GM13976 (cell line): ENCODE measurements at regions not wholly inside any gene's neighbourhood (a gene's known extent, or its start where the extent isn't known, plus 50 kb on each side); places are given as distances from the start of the nearest gene placed in this dataset.

Experiments used
- DNase-seq: peaks from one replicate; pipeline ENCODE4 v3.0.0; 2012; ENCODE audit warnings: low spot score
- in situ Hi-C: fragments of 300-500 bp; cut with MboI; formaldehyde crosslinking; loops from one replicate; pipeline ENCODE4 v1.12.0; 2022; ENCODE audit warnings: low sequenced_read_pairs, mixed read lengths, inconsistent platforms; ENCODE audit not compliant: unreplicated experiment
- TF ChIP-seq, protein P1 (sequence below): IDR thresholded peaks from 2 replicates; pipeline ENCODE4 v1.5.1; 2012; ENCODE audit warnings: borderline replicate concordance, mild to moderate bottlenecking; ENCODE audit not compliant: insufficient read depth; ENCODE audit errors: extremely low read depth, missing control alignments, control extremely low read depth

DNA sequence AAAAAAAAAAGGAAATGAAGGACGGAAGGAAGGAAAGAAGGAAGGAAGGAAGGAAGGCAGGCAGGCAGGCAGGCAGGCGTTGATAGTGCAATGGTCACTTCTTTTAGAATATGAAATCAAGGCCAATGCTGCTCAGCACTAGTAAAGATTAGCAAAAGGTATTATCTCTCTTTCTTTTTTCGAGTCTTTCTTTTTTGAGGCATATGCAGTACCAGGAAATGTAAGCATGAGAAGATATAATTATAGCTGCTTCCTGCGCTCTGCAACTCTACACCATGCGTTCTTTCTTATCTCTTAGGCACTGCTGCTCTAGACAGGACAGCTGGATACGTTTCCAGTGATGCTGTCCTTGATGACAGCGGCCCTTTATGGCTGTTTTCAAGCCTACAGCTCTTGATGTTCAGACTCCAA lies 1512.5 kb upstream of the B3GALT2 start:
- DNase-seq, result no peak
- in situ Hi-C loops, result no loop called here
- TF ChIP-seq, protein P1, sequence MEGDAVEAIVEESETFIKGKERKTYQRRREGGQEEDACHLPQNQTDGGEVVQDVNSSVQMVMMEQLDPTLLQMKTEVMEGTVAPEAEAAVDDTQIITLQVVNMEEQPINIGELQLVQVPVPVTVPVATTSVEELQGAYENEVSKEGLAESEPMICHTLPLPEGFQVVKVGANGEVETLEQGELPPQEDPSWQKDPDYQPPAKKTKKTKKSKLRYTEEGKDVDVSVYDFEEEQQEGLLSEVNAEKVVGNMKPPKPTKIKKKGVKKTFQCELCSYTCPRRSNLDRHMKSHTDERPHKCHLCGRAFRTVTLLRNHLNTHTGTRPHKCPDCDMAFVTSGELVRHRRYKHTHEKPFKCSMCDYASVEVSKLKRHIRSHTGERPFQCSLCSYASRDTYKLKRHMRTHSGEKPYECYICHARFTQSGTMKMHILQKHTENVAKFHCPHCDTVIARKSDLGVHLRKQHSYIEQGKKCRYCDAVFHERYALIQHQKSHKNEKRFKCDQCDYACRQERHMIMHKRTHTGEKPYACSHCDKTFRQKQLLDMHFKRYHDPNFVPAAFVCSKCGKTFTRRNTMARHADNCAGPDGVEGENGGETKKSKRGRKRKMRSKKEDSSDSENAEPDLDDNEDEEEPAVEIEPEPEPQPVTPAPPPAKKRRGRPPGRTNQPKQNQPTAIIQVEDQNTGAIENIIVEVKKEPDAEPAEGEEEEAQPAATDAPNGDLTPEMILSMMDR, result no peak

DNA sequence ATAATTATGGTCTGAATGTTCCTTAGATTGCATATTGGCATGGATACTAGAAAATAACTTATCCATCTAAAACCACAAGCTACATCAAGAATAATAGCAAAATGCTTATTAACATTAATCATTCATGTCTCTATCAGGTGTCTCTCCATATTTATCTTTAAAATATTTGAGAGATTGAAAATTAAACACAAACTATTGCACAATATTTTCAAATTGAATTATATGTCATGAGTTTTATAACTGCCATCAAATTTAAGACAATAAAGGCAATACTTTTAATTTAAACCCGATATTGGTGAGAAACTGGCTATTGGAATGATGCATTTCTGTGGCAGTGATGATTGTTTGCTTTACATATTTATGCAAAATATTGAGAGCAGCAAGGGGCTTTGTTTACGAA lies 1506.8 kb upstream of the B3GALT2 start:
- TF ChIP-seq, protein P1, result no peak
- DNase-seq, result no peak

DNA sequence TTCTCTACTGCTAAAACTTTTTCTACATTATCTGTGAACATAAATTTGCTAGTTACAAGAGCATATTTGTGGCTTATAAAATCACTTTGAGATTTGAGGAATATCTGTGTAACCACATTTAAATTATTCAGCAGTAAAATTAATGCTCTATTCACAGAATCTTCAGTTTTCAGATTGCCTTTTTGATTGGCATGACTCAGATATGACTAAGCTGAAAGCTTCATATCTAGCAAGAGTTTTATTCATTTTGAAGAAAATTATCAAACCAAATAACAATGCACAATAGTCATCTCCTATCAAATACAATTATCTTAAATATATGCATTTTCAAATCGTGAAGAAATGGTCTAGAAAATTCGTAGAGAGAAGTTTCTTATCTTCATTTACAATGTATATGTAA lies 1498.2 kb upstream of the B3GALT2 start:
- in situ Hi-C loops, result no loop called here
- no peak for DNase-seq

More for the DNA sequence above, 1506.8 kb upstream of the B3GALT2 start:
- in situ Hi-C loops, result no loop called here

DNA sequence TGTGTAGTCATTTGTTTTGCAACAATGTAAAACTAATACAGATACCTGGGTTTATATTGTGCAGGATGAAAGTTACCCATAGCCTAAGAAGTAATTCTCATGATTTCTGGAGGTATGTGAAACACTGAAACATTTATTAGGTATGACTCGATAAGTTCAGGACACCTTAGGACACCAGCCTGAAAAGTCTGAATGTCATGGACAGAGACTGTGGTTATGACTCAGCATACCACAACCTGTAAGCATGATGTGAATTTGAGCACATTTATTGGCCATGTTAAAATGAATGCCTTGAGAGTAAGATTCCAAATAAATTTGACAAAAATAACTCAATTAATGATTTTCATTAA lies 1471.7 kb upstream of the B3GALT2 start:
- in situ Hi-C loops, result no loop called here
- TF ChIP-seq, protein P1, result no peak
- no peak for DNase-seq

More for the DNA sequence above, 1498.2 kb upstream of the B3GALT2 start:
- TF ChIP-seq, protein P1, result no peak

DNA sequence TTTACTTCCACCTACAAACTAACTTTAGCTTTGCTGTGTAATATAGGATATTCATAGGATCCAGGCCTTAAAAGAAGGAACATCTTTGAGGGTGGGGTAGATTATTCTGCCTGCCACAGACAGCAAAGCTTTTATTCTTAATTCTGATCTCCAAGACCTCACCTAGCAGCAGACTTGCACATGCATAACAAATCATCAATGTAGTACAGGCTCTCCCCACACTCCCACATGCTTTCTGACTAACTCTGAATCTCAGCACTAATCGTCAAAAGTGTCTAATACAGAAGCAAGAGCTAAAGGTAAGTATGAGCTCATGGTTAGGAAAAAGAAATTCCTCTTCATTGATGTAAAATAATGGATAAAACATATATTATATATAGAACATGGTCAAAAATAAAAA lies 1468.5 kb upstream of the B3GALT2 start:
- DNase-seq, result no peak
- TF ChIP-seq, protein P1, result no peak
- in situ Hi-C loops, result no loop called here

DNA sequence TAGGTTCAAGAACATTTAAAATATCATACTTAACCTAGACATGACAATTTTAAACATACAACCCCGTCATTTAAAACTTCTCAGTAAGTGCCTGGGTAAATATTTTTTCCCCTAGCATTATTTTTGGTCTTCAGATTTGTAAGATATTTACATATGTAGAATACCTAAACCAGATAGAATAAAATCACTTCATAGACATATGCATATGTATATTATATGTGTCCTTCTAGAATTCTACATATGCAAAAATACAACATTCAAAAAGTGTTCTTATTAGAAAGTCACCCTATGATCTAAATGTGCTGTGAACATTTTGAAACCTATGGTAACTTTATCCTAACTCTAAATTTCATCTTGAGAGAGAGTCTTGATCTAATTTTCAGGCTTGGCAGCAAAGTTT lies 1467.0 kb upstream of the B3GALT2 start:
- in situ Hi-C loops, result no loop called here
- DNase-seq, result no peak
- TF ChIP-seq, protein P1, result no peak

DNA sequence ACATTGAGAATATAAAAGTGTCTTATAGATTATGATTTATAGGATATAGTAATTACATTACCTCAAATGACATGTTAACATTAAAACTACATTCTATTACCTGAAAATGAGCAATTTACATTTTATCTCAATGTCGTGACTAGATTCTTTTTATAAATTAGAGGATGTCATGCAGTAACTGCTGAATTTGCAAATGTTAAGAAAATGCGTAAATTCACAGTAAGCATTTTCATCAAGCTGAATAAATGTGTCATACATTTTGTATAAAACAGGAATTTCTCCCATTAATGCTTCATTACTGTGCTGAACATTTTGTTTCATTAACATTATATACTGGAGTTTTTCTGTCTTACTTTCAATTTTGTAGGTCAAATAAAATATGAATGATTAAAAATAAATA lies 1460.7 kb upstream of the B3GALT2 start:
- TF ChIP-seq, protein P1, result no peak
- DNase-seq, result no peak
- in situ Hi-C loops, result no loop called here
